GM21576 (cell line): ENCODE measurements at regions not wholly inside any gene's neighbourhood (a gene's known extent, or its start where the extent isn't known, plus 50 kb on each side); places are given as distances from the start of the nearest gene placed in this dataset.
"Not testable (repeated sequence)": the region's sequence is repeated elsewhere in the genome, so short reads cannot be mapped to it uniquely, and the experiment has no call there.

Source experiments
- ATAC-seq: cut with Tn5 transposase; IDR thresholded peaks from one replicate; pipeline ENCODE4 v1.9.1; 2021; ENCODE audit warnings: mild to moderate bottlenecking, moderate library complexity; ENCODE audit not compliant: unreplicated experiment

DNA sequence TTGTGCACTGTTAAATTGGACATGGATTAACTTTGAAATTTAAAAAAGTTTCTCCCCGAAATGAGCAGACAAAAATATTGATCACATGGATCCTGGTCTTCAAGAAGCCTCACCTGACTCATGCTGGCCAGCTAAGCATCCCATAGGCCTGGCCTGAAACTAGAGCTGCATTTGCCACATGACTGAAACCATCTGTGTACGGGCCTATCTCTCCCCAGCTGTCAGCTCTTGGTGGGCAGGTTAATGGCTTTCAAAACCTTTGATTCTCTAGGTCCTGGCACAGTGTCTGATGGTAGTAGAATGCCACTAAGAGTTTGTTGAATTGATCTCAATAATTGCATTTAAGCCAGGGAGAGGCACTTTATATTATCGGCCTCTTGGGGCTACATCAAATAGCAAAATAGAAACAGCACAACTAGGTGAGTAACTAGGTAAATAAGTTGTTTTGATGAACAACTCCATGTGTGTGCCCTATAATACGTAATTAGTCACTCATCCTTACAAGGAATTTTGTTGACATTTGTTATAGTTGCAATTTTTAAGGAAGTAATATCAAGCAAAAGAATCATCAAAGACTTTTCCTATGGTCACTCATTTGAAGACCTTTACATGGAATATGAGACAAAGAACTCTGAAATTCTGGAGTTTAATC is 251.1 kb downstream of the SP3 start:
- ATAC-seq, result no peak

- ATAC-seq, result no peak
Observed at GRCh38 chr2:173715441-173715840, 249.7 kb downstream of the SP3 start.

GRCh38 chr2:173716458-173717052 is 248.6 kb downstream of the SP3 start:
- ATAC-seq, result no peak

DNA sequence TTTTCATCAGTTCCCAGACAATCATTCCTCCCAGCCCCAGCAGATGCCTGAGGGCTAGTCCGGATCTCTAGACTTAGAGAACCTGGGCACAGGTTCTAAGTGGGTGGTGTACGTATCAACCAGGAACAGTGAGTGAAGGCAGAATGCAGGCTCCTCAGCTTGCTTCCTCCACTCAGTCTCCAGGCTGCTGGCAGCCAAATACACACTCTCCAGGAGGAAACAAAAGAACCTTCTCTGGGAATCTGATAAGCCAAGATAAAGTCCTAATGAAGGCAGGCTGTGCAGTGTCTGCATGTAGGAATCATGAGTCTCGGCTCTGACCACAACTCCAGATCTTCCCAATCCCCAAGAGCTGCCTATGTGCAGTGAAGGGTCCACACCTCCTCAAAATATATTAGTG is 245.7 kb downstream of the SP3 start:
- no peak for ATAC-seq

DNA sequence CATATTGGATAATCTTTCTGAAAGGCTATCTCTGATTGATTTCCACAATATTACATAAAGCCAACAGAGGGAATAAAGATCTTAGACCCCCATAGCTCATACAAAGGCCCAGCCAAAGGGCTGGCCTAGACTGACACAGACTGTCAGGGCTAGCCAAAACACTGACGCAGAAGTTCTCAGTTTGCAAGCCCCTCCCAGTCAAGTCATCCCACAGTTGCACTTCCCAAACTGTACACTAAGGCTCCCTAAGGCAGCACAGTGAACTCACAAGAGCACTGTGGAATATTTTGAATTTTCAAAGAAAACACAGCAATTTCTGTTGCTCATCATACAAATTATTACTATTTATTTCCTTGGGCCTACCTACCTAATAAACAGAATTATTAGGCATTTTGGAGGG is 244.9 kb downstream of the SP3 start:
- ATAC-seq, result no peak

GRCh38 chr2:173734797-173735196 is 230.4 kb downstream of the SP3 start:
- no peak for ATAC-seq

DNA sequence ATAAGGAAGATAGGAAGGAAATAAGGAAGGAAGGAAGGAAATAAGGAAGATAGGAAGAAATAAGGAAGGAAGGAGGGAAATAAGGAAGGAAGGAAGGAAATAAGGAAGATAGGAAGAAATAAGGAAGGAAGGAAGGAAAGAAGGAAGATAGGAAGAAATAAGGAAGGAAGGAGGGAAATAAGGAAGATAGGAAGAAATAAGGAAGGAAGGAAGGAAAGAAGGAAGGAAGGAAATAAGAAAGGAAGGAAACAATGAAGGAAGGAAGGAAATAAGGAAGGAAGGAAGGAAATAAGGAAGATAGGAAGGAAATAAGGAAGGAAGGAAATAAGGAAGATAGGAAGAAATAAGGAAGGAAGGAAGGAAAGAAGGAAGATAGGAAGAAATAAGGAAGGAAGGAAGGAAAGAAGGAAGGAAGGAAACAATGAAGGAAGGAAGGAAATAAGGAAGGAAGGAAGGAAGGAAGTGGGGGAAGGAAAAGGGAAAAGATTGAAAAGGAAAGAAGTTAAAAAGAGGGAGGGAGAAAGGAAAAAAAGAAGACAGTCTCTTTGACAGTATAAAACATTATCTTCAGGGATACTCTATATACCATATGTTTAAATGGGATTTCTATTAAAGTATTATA is 227.1 kb downstream of the SP3 start:
- not testable (repeated sequence) for ATAC-seq

DNA sequence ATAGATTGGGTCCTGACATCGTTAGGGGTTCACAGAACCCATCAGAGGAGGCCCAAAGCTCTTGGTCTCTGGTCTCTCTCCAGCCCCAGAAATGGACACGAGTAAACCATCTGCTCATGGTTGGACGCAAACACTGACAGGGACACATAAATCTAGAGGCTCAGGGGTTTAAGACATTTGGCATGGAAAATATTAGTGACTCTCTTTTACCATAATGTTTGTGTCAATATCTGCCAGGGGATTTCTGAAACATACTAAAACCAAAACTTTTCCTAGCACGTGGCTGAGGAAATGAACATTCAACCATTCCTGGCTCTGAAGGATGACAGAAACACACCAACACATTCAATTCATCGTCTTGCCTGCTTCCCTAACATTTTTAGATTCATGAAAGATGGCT is 226.2 kb downstream of the SP3 start:
- no peak for ATAC-seq

DNA sequence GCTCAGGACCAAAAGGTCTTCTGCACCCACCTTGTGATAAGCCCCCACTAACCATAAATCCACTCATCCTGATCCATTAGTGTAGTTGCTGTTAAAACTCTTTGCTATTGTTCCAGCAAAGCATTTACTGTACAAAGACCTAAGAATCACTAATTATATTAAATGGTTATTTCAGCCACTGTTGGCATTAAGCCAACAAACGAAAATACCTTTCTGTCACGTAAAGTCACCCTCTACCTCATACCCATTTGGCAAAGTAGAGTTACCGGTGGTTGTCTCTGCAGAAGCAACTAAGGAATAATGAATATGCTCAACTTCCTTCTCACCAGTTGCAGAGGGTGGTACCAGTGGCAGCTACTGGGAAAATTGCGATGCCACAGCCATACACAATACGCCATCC is 224.5 kb downstream of the SP3 start:
- ATAC-seq, result no peak

- ATAC-seq, result no peak
Observed at GRCh38 chr2:173741759-173742158, 223.4 kb downstream of the SP3 start.

GRCh38 chr2:173747035-173747434 is 218.1 kb downstream of the SP3 start:
- ATAC-seq, result no peak

DNA sequence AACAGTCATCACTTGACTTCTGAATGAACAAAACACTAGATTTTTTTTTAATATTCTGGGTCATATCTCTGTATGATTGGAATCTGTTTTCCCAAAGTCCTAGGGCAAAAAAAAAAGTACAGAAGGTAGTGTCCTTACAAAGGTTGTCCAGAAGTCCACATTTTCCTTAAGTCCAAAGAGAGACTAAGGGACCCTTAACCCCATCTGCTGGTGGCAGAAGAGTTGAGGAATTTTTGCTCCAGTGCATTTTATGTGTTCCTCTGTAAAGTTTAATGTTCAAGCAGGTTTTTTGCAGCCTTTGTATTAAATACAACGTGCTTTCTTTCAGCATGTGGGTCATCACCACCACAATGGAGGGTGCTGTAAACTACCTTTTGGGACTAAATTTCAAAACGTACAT is 215.9 kb downstream of the SP3 start:
- no peak for ATAC-seq

DNA sequence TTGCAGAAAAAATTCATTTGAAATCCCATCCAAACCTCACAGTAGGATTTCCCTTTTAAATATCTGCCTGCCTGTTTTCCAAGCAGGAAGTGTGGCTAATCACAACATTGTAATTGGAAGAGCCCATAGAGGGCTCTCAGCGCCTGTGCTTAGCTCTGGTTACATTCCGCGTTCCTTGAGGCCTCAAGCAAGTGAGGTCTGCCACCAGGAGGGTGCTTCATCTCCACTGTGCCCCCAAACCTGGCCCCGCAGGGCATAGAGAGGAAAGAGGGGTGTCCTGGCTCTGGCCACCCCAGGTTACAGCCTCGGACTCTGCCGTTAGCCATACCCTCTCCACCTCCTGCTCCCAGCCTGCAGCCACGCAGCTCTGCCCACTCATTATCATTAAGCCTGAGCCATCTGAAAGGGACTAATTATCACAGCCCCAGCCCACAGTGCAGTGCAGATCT is 214.8 kb downstream of the SP3 start:
- no peak for ATAC-seq

- ATAC-seq, result no peak
Observed at GRCh38 chr2:173750831-173751230, 214.3 kb downstream of the SP3 start.

GRCh38 chr2:173751245-173751975 is 213.8 kb downstream of the SP3 start:
- ATAC-seq, result no peak

- no peak for ATAC-seq
Observed at GRCh38 chr2:173752152-173752551, 213.0 kb downstream of the SP3 start.

- ATAC-seq, result no peak
Observed at GRCh38 chr2:173753441-173753840, 211.7 kb downstream of the SP3 start.

DNA sequence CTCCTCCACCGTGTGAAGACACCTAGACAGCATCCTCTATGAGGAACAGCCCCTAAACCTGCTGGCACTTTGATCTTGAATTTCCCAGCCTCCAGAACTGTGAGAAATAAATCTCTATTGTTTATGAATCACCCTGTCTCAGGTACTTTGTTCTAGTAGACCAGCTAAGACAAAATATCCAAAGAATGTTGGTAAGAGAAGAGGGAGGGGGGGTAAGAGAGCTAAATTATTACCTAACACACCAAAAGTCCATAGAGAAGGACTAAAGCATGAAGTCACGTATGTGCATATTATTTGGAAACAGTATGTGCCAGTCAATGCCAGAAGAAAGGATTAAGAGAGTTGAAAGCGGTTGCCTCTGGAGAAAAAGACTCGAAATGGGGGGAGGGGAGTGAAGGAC is 211.0 kb downstream of the SP3 start:
- no peak for ATAC-seq

DNA sequence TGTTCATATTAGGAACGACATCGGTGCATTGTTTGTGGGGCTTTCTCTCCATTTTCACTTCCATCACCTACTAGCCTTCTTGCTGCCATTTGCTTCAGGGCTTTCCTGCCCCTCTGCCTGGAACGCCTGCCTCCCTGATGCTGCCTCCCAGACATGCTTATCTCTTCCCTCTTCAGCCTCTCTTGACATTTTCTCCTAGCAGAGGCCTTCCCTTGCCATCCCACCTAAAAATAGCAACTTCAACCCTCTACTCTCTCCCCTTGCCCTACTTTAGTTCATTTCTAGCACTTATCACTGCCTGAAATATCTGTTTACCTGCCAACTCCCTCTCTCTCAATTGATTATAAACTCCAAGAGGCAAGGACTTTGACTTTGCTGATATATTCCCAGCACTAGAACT is 210.3 kb downstream of the SP3 start:
- no peak for ATAC-seq

GRCh38 chr2:173755798-173756197 is 209.4 kb downstream of the SP3 start:
- no peak for ATAC-seq

GRCh38 chr2:173759959-173760358 is 205.2 kb downstream of the SP3 start:
- no peak for ATAC-seq

DNA sequence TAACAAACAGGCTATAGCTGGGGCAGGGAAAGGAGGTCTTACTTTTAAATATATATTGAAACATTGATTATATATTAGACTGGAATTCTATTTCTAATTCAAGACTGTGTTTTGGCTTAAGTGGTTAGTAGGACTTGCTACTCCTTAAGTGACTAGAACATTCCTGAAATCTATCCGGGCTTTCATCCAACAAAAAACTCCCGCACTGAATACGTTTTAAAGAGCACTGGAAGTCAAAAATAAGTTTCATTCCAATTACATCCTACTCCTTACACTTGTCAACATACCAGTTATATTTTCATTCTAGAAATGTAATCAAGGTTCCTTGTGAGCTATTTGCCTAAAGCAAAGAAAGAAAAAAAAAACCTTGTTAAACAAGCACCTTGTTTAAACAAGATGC is 204.6 kb downstream of the SP3 start:
- no peak for ATAC-seq
